Natural killer cell (primary cell): ENCODE measurements at regions not wholly inside any gene's neighbourhood (a gene's known extent, or its start where the extent isn't known, plus 50 kb on each side); places are given as distances from the start of the nearest gene placed in this dataset.

Experiments
- ATAC-seq, 3 donors: fragments of 150-1000 bp in 2 of 3; fragments of 200-7000 bp in 1 of 3; cut with Tn5 transposase; 1 replicate in 1 of 3; 2 replicates in 2 of 3; pipeline ENCODE4 v1.10.0; 2021; ENCODE audit warnings: mild to moderate bottlenecking in 2 of 3, moderate library complexity in 2 of 3
- DNase-seq, 2 donors: peaks; one replicate each; pipeline versions ENCODE4 v3.0.0 to v3.0.0-alpha.2; 2013 to 2021; ENCODE audit warnings: mixed read lengths in 1 of 2
- H3K27ac ChIP-seq: one replicate; pipeline ENCODE4 v1.5.1; 2013; ENCODE audit warnings: mild to moderate bottlenecking, low read length
- H3K27me3 ChIP-seq: one replicate; pipeline ENCODE4 v1.6.1; 2013; ENCODE audit warnings: low read length; ENCODE audit not compliant: control insufficient read depth, insufficient read depth
- H3K36me3 ChIP-seq: one replicate; pipeline ENCODE4 v1.6.1; 2013; ENCODE audit warnings: low read length; ENCODE audit not compliant: control insufficient read depth, insufficient read depth
- H3K4me1 ChIP-seq: one replicate; pipeline ENCODE4 v1.6.1; 2013; ENCODE audit warnings: low read length; ENCODE audit not compliant: control insufficient read depth, insufficient read depth
- H3K4me3 ChIP-seq: one replicate; pipeline ENCODE4 v1.5.1; 2013; ENCODE audit warnings: low read length
- H3K9me3 ChIP-seq: one replicate; pipeline ENCODE4 v1.6.1; 2013; ENCODE audit warnings: low read length; ENCODE audit not compliant: control insufficient read depth, insufficient read depth
- H3K27ac Mint-ChIP-seq, 2 donors: one replicate each; pipeline ENCODE4 v1.8.0; 2022; ENCODE audit warnings: mild to moderate bottlenecking in 2 of 2, mixed read lengths in 2 of 2, moderate library complexity in 1 of 2
- H3K27me3 Mint-ChIP-seq, 2 donors: one replicate each; pipeline ENCODE4 v1.8.0; 2022; ENCODE audit warnings: low read depth in 2 of 2, mixed read lengths in 2 of 2
- H3K36me3 Mint-ChIP-seq: one replicate; pipeline ENCODE4 v1.8.0; 2022; ENCODE audit warnings: mixed read lengths
- H3K4me1 Mint-ChIP-seq, 2 donors: one replicate each; pipeline ENCODE4 v1.8.0; 2022; ENCODE audit warnings: mixed read lengths in 2 of 2
- H3K4me3 Mint-ChIP-seq: one replicate; pipeline ENCODE4 v1.8.0; 2022; ENCODE audit warnings: mild to moderate bottlenecking, moderate library complexity, mixed read lengths
- H3K9me3 Mint-ChIP-seq, 2 donors: one replicate each; pipeline ENCODE4 v1.8.0; 2022; ENCODE audit warnings: mixed read lengths in 2 of 2
- CTCF ChIP-seq: fragments of 200-600 bp; IDR thresholded peaks from one replicate; pipeline ENCODE4 v1.8.0; 2022; ENCODE audit warnings: antibody characterized with exemption
- WGBS: methylation state at CpG from one replicate; pipeline ENCODE4 v1.1.7; 2013; ENCODE audit warnings: missing lambda C conversion rate; ENCODE audit not compliant: insufficient coverage; 5-methylcytosine and 5-hydroxymethylcytosine counted together
- intact Hi-C: fragments of 100-400 bp; cut with micrococcal nuclease; formaldehyde crosslinking; loops from one replicate; pipeline ENCODE4 v1.14.2; 2022

GRCh38 chrX:75582511-75582910 lies 59.7 kb upstream of the ZDHHC15 start:
- peaks cover 0 to 4% of the 10 kb centered on the region in 2 donors for H3K27me3 Mint-ChIP-seq
- Histone ChIP-seq H3K9me3 (no peaks in the 10 kb centered on the region), H3K36me3 (no peaks in the 10 kb centered on the region), H3K27me3 (no peaks in the 10 kb centered on the region), H3K4me3 (no peak overlapping the region), H3K27ac (no peak overlapping the region), H3K4me1 (no peaks in the 10 kb centered on the region)
- DNase-seq (no peak), ATAC-seq (no peak)
- TF ChIP-seq CTCF = no peak
- H3K4me3 Mint-ChIP-seq = no peak overlapping the region
- H3K4me1 Mint-ChIP-seq = no peaks in the 10 kb centered on the region
- intact Hi-C loops = no loop called here
- H3K27ac Mint-ChIP-seq = no peak overlapping the region
- peaks cover 0 to 1% of the 10 kb centered on the region in 2 donors for H3K9me3 Mint-ChIP-seq
- no peaks in the 10 kb centered on the region for H3K36me3 Mint-ChIP-seq
- WGBS = 97% methylated on average over 12 of the region's 13 CpGs
